ENCODE measurements at regions not wholly inside any gene's neighbourhood (a gene's known extent, or its start where the extent isn't known, plus 50 kb on each side); places are given as distances from the start of the nearest gene placed in this dataset.

GRCh38 chr20:40493071-40493470 is 196.0 kb downstream of the MAFB start:
- peak; percentile 65 to 75 for DNase-seq (ENCODE audit: low read depth in 2 of 2)

- no peak for DNase-seq (ENCODE audit: low read depth in 2 of 2)
These were observed 197.9 kb downstream of the MAFB start for GRCh38 chr20:40491009-40491590.

GRCh38 chr20:40489886-40490285 is 199.2 kb downstream of the MAFB start:
- no peak for DNase-seq (ENCODE audit: low read depth in 2 of 2)

- peak in 1 of 2 donors; percentile 28 for DNase-seq (ENCODE audit: low read depth in 2 of 2)
These were observed 200.6 kb downstream of the MAFB start for GRCh38 chr20:40488401-40488800.

GRCh38 chr20:40486297-40486696 is 202.7 kb downstream of the MAFB start:
- no peak for DNase-seq (ENCODE audit: low read depth in 2 of 2)

- DNase-seq (ENCODE audit: low read depth in 2 of 2): peak in 1 of 2 donors; percentile 70
These were observed 207.1 kb downstream of the MAFB start for GRCh38 chr20:40481743-40482458.

- no peak for DNase-seq (ENCODE audit: low read depth in 2 of 2)
These were observed 207.7 kb downstream of the MAFB start for GRCh38 chr20:40481337-40481736.

- no peak for DNase-seq (ENCODE audit: low read depth in 2 of 2)
These were observed 211.2 kb downstream of the MAFB start for GRCh38 chr20:40477805-40478204.

GRCh38 chr20:40476461-40476860 is 212.6 kb downstream of the MAFB start:
- no peak for DNase-seq (ENCODE audit: low read depth in 2 of 2)

GRCh38 chr20:40472905-40473304 is 216.1 kb downstream of the MAFB start:
- no peak for DNase-seq (ENCODE audit: low read depth in 2 of 2)

GRCh38 chr20:40471261-40471629 is 217.8 kb downstream of the MAFB start:
- peak in 1 of 2 donors; percentile 33 for DNase-seq (ENCODE audit: low read depth in 2 of 2)

GRCh38 chr20:40470445-40471260 is 218.4 kb downstream of the MAFB start:
- DNase-seq (ENCODE audit: low read depth in 2 of 2): no peak

- DNase-seq (ENCODE audit: low read depth in 2 of 2): no peak
These were observed 220.3 kb downstream of the MAFB start for GRCh38 chr20:40468759-40469158.

- DNase-seq (ENCODE audit: low read depth in 2 of 2): no peak
These were observed 221.2 kb downstream of the MAFB start for GRCh38 chr20:40467703-40468411.

- DNase-seq (ENCODE audit: low read depth in 2 of 2): no peak
These were observed 222.0 kb downstream of the MAFB start for GRCh38 chr20:40467067-40467466.

- DNase-seq (ENCODE audit: low read depth in 2 of 2): no peak
These were observed 224.3 kb downstream of the MAFB start for GRCh38 chr20:40464731-40465208.

- DNase-seq (ENCODE audit: low read depth in 2 of 2): no peak
These were observed 225.9 kb downstream of the MAFB start for GRCh38 chr20:40463171-40463570.

GRCh38 chr20:40462566-40462965 is 226.5 kb downstream of the MAFB start:
- no peak for DNase-seq (ENCODE audit: low read depth in 2 of 2)

- no peak for DNase-seq (ENCODE audit: low read depth in 2 of 2)
These were observed 229.7 kb downstream of the MAFB start for GRCh38 chr20:40459299-40459698.

- DNase-seq (ENCODE audit: low read depth in 2 of 2): no peak
These were observed 231.6 kb downstream of the MAFB start for GRCh38 chr20:40457404-40457803.

GRCh38 chr20:40452758-40453157 is 236.3 kb downstream of the MAFB start:
- no peak for DNase-seq (ENCODE audit: low read depth in 2 of 2)

- no peak for DNase-seq (ENCODE audit: low read depth in 2 of 2)
These were observed 237.5 kb downstream of the MAFB start for GRCh38 chr20:40451552-40451951.

Data from lung microvascular endothelial cell (primary cell).